Fibroblast of skin of back (primary cell): ENCODE measurements at regions not wholly inside any gene's neighbourhood (a gene's known extent, or its start where the extent isn't known, plus 50 kb on each side); places are given as distances from the start of the nearest gene placed in this dataset.

Experiments used
- DNase-seq: peaks from one replicate; pipeline ENCODE4 v3.0.0-alpha.2; 2013

DNA sequence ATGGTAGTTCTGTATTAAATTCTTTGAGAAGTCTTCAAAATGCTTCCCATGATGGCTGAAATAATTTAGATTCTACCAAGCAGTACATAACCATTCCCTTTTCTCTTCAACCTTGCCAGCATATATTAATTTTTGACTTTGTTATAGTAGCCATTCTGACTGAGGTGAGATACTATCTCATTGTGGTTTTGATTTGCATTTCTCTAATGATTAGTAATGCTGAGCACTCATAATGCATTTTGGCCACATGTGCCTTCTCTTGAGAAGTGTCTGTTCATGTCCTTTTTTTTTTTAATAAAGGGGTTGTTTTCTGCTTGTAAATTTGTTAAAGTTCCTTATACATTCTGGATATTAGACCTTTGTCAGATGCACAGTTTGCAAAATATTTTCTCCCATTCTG, 173.9 kb downstream of the CALCRL start:
- no peak for DNase-seq

DNA sequence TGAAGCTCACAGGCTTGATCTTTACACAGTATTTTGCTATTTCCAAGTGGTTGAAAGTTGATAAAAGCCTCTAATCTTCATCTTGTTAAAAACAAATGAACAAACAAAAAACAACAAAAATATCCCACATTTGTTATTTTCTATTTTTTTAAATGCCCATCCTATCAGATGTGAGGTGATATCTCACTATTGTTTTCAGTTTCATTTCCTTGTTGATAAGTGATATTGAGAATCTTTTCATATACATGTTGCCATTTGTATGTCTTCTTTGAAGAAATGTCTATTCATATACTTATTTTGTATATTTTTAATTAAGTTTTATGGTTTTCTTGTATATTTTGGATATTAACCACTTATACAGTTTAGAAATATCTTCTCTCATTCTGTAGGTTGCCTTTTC, 175.8 kb downstream of the CALCRL start:
- DNase-seq = no peak

DNA sequence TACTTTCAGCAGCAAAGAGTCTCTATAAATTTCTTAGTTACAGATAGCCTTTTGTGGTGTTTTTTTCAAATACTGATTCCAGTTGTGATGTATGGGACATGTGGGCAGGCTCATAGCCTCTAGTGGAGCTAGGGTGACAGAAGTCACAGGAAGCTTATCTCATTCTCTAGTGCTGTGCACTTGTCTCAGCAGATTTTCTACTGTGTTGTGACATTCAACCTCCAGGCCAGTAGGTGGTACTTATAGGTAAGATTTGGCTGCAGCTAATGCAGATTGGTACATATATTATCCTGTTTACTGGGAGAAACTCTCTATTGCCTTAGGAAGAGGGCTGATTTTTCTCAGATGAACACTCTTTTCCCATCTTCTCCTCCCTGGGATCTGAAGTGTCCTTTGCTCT, 176.2 kb downstream of the CALCRL start:
- DNase-seq = no peak

DNA sequence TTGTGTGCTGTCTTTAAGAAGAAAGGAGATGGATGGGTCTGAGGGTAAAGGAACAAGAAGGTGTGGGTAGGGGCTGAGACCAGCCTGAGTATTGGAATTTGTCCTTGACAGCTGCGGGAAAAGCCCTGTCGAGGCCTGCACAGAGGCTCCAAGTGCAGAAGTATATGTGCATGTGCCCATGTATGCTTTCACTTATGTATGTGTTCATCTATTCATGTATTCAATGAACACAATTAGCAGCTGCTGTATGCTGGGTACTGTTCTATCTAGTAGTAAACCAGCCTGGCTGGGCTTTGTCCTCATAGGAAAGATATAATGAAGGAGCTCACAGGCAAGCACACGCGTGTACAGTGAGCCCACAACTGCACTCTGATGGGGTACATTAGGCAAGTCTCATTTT, 181.4 kb downstream of the CALCRL start:
- DNase-seq = no peak

DNA sequence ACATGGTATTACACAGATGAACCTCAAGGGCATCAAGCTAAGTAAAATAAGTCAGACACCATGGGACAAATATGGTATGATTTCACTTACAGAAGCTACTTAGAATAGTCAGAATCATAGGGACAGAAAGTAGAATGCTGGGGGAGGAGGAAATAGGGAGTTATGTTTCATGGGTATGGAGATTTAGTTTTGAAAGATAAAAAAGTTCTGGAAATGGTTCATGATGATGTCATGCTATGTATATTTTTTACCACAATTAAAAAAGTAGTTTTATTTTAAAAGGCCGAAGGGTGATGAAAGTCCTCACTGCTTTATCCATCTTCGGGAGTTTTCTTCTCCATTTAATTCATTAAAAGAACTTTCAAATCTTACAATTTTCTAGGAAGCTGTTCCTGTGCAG, 181.9 kb downstream of the CALCRL start:
- peak; percentile 3 for DNase-seq

DNA sequence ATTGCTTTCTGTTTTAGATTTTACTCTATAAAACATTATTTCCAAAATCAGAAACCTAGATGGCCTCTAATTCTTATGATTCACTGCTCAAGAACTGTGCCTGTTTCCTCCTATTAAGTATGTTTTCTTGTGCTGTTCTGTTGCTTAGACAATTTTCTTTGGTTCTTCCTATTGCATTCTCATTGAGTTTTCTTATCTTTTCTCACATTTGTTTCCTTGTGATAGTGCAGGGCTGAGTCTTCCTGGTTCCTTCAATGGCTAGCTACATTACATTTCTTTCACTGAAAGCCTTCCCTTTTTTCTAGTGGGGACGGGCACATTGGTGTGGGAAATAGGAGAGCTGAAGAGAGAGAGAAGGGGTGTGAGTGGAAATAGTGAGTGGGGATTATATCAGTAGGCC, 183.4 kb downstream of the CALCRL start:
- no peak for DNase-seq

DNA sequence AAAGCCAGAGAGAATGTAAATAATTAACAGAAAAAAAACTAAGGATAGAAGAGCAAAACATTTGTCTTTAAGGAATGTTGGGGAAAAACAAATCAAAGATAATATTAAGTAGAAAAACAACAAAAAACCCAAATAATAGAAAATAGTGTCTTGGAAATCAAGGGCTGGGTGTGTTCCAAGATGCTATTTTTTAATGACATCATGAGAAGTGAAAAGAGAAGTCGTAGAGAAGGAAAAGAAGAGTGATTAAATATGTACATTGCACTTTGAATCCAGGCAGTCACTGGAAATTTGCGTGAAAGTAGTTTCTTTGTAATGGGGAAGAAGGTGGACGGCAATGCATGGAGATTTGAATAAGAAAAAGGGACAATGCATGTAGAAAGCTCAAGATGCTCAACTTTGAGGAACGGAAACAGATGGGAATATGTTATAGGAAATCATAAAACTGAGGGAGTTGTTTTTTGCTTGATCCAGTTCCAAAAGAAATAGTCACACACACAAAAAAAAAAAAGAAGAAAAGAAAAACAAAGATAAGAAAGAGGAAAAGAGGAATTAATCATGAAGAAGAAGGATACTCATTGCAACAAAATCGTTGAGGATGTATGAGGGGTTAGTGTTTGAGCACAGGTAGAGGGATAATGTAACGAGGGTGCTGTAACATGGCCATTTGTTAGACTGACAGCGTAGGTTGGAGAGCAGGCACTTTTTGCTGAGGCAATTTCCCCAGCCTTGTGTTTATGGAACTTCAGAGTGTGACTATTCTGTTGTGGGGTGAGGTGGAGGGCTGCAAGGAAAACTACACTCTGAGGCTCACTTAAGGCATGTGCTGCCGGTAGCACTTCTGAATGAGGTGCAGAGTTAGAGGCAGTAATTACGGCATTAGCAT, 184.1 kb downstream of the CALCRL start:
- DNase-seq = no peak

DNA sequence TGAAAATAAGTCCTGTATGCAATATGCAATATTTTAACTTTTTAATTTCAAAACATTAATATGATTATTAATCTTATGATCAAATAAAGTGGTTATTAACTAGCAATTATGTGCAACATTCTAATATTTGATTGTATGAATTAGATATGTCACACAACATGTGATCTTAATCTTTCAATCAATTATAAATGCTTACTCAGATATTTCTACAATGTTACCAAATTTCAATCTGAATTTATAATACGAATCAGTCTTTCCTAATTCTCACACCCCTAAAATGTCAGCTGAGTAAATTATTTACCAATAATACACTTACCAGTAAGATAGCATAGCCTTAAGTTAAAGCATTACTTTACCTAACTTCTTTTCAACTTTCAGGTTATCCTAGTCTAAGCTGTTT, 186.3 kb downstream of the CALCRL start:
- DNase-seq = no peak

DNA sequence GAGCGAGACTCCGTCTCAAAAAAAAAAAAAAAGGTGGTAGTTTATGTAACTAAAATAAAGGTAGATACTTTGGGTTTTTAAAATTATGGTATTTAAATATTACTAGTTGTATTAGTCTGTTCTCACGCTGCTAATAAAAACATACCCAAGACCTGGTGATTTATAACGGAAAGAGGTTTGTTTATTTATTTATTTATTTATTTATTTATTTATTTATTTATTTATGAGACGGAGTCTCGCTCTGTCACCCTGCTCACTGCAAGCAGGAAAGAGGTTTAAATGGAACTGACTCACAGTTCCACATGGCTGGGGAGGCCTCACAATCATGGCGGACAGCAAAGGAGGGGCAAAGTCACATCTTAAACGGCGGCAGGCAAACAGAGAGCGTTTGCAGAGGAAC, 196.0 kb downstream of the CALCRL start:
- DNase-seq = no peak

DNA sequence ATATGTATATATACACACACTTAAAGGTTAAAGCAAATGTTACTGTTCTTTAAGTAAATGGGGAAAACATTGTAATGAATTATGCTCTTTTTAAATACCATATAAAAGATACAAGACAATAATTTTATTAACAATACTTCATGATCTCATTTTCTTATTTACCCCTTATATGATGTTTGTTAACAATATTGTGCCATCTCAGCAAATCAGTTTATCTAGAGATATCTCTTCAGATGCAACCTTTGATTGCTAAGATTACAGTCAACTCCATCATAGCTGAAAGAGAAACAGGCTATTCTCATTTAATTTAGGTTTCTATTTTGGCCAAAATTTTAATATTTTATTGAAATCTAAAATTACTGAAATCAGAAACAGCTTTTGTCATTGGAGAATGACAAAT, 197.9 kb downstream of the CALCRL start:
- DNase-seq = no peak

DNA sequence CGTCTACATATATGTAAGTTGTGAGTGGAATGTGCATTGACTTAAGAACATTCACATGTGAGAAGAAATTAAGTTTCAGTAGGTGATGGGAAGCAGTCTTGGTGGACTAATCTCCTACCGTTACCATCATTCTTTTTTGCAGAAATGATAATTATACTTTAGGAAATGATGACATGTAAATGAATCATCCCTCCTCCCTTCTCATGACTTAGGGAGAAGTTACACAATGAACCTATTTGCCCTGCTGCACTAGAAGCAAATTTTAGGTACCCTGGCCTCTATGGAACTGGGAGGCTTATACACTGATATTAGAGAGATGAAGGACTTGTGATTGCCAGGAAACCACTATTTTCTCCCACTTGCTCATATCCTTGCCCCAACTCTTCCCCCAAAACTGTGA, 214.2 kb downstream of the CALCRL start:
- no peak for DNase-seq

DNA sequence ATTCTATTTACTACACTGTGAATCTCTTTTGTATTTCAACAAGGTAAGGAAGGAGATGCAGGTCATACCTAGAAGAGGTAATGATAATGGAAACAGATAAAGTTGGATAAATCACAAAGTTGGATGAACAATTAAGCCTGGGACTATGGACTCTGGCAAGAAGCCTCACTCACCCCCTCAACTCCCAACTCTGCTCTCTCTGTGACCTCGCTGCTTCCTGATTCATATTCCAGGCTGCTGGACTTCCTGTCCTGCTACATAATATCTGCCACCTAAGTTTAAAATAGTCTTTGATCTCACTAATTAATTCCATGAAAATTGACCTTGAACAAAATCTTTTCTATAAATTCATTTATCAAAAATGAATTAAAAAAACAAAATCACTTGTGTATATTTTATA, 215.3 kb downstream of the CALCRL start:
- no peak for DNase-seq

DNA sequence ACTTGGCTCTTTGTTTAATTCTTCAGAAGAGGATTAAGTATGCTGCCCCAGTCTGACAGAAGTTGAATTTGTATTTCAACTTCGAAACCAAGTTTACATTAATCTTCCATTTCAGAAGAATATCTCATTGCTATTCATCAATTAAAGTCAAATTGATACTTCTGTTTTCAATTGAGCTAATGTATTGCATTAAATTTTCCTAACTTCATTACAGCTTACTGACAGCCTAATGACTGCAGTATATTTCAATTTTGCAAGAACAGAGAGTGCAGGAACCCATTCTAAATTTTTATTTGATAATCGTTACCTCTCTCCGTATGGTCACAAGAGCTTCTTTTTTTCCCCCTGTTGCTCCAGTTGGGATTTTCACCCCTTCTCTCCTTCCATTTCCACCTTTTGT, 218.0 kb downstream of the CALCRL start:
- DNase-seq = no peak

DNA sequence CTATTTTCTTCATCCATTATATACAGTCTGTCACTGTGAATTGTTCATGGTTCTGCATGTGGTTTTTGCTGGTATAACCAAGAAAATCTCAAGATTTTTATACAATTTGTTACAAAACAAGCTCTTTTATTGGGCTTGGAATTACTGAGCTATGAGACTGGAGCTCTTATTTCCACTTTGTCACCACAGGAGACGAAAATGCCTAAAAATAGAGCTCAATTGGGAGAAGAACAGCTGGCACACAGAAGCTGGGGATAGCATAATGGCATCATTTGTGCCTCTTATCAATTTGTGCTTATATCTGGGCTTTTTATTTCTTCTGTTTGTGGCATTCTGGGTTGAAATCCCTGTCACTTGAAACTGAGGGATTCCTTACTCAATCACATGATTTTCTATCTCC, 219.1 kb downstream of the CALCRL start:
- no peak for DNase-seq

DNA sequence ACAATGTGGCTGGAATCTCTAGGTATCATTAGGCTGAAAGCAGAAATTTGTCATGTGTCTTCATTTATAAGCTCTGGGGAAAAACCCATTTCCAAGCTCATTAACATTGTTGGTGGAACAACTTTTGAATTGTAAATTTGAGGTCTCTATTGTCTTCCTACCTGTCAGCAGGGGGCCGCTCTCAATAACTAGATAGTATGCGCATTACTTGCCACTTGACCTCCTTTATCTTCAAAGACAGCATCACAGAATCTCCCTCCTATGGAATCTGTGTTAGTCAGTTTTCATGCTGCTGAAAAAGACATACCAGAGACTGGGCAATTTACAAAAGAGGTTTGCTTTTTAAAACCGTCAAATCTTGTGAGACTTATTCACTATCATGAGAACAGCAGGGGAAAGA, 223.1 kb downstream of the CALCRL start:
- no peak for DNase-seq

DNA sequence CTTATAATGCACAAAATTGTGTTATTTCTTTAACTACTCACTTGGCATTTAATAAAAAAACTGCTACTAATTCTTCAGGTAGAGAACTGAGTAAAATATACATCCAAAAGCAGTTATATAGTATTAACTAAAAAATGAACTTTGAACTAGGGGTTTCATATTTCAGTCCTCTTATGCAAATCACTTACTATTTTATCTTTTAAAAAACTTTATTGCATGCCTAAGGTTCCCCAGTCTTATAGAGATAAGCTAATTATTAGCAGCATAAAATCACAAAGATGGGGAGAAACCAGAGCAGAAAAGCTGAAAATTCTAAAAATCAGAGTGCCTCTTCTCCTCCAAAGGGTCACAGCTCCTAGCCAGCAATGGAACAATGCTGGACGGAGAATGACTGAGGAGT, 228.0 kb downstream of the CALCRL start:
- DNase-seq = no peak

DNA sequence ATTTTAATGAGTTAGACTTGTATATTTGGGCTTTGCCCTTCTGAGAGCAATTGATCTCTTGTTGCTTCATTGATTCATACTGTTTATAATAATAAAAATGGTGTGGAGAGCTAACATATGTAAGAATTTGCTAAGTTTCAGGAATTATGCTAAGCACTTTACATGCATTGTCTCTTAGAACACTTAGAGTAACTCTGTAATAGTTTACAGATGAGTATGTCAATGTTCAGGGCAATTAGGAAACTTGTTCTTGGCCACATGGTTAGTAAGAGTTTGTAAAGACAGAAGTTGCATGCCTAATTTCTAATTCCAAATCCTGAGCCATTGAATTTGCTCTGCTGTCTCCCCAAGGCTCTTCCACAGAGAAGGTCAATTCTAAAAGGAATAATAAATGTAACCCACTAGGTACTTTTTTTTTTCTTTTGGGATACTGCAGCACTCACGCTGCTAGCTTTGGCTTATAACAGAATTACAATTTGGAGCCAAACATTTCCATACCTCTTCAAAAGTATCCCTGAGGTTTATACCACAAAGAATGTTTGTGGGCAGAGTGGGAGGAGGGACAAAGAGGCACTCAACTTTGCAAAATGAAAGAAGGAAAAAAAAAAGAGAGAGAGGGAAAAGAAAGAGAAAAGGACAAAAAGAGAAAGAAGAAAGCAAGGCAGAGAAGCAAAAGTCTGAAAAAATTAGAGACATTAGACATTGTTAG, 232.4 kb downstream of the CALCRL start:
- peak; percentile 13 for DNase-seq

DNA sequence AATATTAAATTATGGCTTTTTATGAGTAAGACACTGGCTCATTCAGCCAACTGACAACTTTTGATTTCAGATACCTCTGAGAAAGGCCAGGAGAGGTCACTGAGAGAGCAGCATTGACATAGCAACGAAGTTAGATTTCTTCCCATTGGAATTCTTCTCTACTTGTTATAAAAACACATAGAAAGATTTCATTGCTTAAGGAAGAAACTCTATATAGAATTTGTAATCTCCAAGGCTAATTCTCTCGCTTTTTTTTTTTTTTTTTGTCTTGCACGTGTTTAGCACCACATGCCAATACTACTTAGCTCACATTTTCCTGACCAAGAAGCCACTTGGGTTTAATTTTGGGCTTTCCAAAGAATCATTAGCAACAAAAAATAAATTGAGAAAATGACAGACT, 233.7 kb downstream of the CALCRL start:
- no peak for DNase-seq

DNA sequence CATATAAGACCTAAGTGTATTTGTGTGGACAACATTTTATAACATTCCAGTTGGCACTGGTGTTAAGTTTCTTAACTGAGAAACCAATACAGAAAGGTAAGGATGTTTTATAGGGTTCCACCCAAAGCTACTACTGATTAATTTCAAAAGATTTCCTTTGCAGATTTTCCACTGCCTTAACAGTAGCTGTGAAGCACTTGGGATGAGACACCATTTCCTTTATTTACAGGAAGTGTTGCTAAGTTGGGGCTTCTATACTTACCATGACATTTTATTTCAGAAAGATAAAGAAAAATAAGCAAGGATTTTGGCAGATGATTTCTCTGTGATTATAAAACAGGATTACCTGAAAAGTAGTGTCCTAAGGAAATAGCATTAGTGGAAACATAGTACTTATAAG, 234.3 kb downstream of the CALCRL start:
- no peak for DNase-seq

DNA sequence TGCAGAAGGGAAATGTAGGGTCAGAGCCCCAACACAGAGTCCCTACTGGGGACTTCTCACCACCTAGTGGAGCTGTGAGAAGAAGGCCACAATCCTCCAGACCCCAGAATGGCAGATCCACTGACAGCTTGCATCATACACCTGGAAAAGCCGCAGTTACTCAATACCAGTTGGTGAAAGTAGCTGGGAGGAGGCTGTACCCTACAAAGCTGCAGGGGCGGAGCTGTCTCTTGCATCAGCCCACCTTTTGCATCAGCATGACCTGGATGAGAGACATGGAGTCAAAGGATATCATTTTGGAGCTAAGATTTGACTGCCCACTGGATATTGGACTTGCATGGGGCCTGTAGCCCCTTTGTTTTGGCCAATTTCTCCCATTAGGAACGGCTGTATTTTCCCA, 237.3 kb downstream of the CALCRL start:
- no peak for DNase-seq

DNA sequence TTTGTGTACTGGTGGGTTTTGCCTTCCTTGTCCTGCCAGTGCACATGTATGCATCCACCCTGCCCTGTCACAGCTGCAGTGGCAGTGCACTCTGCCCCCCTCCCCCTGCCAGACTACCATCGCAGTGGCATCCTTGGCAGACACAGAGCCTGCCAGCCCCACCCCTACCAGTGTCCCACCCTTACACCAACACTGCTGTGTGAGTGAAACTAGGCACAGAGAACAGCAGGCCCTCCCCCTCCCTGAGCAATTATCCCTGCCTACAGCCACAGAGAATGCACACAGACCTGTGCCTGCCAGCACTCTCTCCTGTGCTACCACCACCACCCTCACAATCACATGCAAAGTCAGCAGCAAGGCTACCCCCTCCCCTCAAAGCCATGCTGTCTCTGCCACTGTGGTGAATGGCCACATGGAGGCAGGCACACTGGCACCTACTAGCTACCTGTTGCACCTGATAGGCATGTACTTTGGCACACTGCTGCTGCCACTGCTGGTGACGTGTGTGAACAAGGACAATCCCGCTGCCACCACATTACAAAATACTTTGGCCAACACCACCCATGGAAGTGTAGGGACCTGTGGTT, 239.8 kb downstream of the CALCRL start:
- no peak for DNase-seq

DNA sequence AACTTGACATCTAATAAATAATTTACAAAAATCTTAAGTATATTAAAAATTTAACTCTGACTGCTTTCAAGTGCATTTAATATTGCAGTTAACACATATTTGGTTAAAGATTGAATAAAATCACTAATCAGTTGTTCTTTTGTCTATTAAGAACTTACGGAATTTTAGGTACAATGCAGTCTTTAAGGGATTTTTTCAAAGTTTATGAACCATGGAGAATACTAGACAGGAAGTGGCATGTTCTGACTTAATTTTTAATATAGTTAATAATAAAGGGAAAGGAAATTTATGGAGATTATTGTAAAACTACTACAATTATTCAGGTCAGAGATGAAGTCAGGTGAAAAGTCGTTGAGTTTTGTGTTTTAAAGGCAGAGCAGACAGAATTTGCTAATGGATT, 240.9 kb downstream of the CALCRL start:
- DNase-seq = no peak

DNA sequence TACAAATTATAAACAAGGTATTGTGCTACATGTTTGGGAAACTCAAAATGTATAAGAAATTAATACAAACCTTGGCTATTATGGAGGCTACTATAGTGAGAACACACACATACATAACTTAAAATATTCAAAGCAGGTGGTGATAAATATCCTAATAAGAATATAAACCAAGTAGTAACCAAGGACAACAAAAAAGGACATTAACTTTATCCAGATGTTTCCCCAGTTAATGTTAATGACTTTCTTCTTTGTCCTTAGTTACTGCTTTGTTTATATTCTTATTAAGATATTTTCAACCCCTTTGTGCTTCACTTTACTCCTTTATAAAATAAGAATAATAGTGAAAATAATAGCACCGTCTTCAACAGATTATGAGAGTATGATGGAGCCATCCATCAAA, 241.6 kb downstream of the CALCRL start:
- no peak for DNase-seq

DNA sequence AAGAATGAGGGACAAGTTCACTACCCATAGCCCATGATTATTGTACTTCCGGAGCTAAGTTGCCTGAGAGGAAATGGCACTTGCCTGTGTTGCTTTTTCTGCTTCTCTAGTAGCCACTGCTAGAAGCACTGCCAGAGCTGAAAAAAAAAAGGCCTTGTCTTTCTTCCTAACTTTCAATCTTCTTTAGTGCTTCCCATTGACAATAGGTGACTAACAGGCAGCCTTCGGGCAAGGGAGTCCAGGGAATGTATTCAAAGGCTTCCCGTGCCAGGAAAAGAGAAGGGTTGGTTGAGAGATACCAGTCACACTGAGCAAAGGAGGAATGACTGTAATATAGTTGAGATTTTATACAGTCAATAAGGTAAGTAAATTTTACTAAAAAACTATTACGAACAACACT, 242.0 kb downstream of the CALCRL start:
- no peak for DNase-seq
